B cell (primary cell): ENCODE measurements at regions not wholly inside any gene's neighbourhood (a gene's known extent, or its start where the extent isn't known, plus 50 kb on each side); places are given as distances from the start of the nearest gene placed in this dataset.
"Not testable (repeated sequence)": the region's sequence is repeated elsewhere in the genome, so short reads cannot be mapped to it uniquely, and the experiment has no call there.

Experiments
- ATAC-seq: fragments of 200-7000 bp; cut with Tn5 transposase; one replicate; pipeline ENCODE4 v1.10.0; 2021; ENCODE audit warnings: low read depth, mild to moderate bottlenecking, moderate number of reproducible peaks, moderate library complexity
- CTCF ChIA-PET: fragments of 350-600 bp; sonication (Branson Sonifier 250); formaldehyde crosslinking; loops from one replicate; lab custom pipeline; 2021; ENCODE audit warnings: antibody characterized with exemption, inconsistent platforms; lab: Charles Lee
- POLR2A ChIA-PET: fragments of 350-600 bp; sonication (Branson Sonifier 250); formaldehyde crosslinking; loops from one replicate; lab custom pipeline; 2021; ENCODE audit warnings: antibody characterized with exemption; lab: Charles Lee
- DNase-seq: peaks from one replicate; pipeline ENCODE4 v3.0.0; 2013
- H2AFZ ChIP-seq: 2 replicates; pipeline ENCODE4 v1.6.1; 2012; ENCODE audit warnings: mild to moderate bottlenecking, low read depth, low read length; ENCODE audit not compliant: insufficient read depth, poor library complexity, severe bottlenecking
- H3K27ac ChIP-seq, 2 donors: 1 replicate in 1 of 2; 2 replicates in 1 of 2; pipeline ENCODE4 v1.5.1; 2012 to 2013; ENCODE audit warnings: low read length in 2 of 2, mild to moderate bottlenecking in 2 of 2, moderate library complexity in 1 of 2
- H3K27me3 ChIP-seq, 4 experiments: fragments of 200-600 bp in 1 of 4; sonication (generic) in 1 of 4; replicated peaks in 1 of 4; 1 replicate in 2 of 4; 2 replicates in 2 of 4; pipeline versions ENCODE4 v1.6.1 to v1.7.0; 2013 to 2016; ENCODE audit warnings: low read length in 3 of 4, mild to moderate bottlenecking in 2 of 4, mixed read lengths in 1 of 4, moderate library complexity in 1 of 4; ENCODE audit not compliant: insufficient read depth in 4 of 4, control insufficient read depth in 3 of 4; ENCODE audit errors: control extremely low read depth in 1 of 4
- H3K36me3 ChIP-seq, 2 experiments: replicated peaks in 1 of 2; 1 replicate in 1 of 2; 2 replicates in 1 of 2; pipeline versions ENCODE4 v1.6.1 to v1.7.1; 2013; ENCODE audit warnings: low read length in 1 of 2; ENCODE audit not compliant: insufficient read depth in 2 of 2, control insufficient read depth in 1 of 2; ENCODE audit errors: control extremely low read depth in 1 of 2, extremely low read depth in 1 of 2
- H3K4me1 ChIP-seq, 2 donors: fragments of 200-600 bp in 1 of 2; sonication (generic) in 1 of 2; 1 replicate in 1 of 2; 2 replicates in 1 of 2; pipeline versions ENCODE4 v1.5.1 to v1.6.1; 2013 to 2017; ENCODE audit warnings: low read length in 2 of 2; ENCODE audit not compliant: control insufficient read depth in 2 of 2, insufficient read depth in 2 of 2
- H3K4me2 ChIP-seq: replicated peaks from 2 replicates; pipeline ENCODE3; 2012; ENCODE audit warnings: mild to moderate bottlenecking, low read depth, low read length; ENCODE audit not compliant: poor library complexity, severe bottlenecking
- H3K4me3 ChIP-seq, 5 experiments: fragments of 200-600 bp in 1 of 5; sonication (generic) in 1 of 5; 1 replicate in 3 of 5; 2 replicates in 2 of 5; pipeline versions ENCODE4 v1.5.1 to v1.7.0; 2011 to 2016; ENCODE audit warnings: low read length in 4 of 5, mild to moderate bottlenecking in 4 of 5, low read depth in 2 of 5, control low read depth in 1 of 5, moderate library complexity in 1 of 5; ENCODE audit not compliant: insufficient read depth in 1 of 5; ENCODE audit errors: control extremely low read depth in 1 of 5, extremely low read depth in 1 of 5
- H3K79me2 ChIP-seq: fragments of 200-600 bp; sonication (generic); one replicate; pipeline ENCODE4 v1.6.0; 2016; ENCODE audit warnings: low read length; ENCODE audit not compliant: control insufficient read depth, insufficient read depth
- H3K9ac ChIP-seq: fragments of 200-600 bp; sonication (generic); 2 replicates; pipeline ENCODE4 v1.6.1; 2017; ENCODE audit warnings: mild to moderate bottlenecking, low read length, moderate library complexity
- H3K9me3 ChIP-seq, 3 donors: one replicate each; pipeline versions ENCODE4 v1.6.1 to v1.7.1; 2013; ENCODE audit warnings: low read length in 2 of 3; ENCODE audit not compliant: control insufficient read depth in 2 of 3, insufficient read depth in 1 of 3; ENCODE audit errors: control extremely low read depth in 1 of 3
- H4K20me1 ChIP-seq: 2 replicates; pipeline ENCODE4 v1.6.0; 2012; ENCODE audit warnings: mild to moderate bottlenecking, low read length; ENCODE audit not compliant: insufficient read depth, control insufficient read depth, poor library complexity, severe bottlenecking
- H3K27ac Mint-ChIP-seq: one replicate; pipeline ENCODE4 v1.8.0; 2021; ENCODE audit warnings: mixed read lengths
- H3K27me3 Mint-ChIP-seq: one replicate; pipeline ENCODE4 v1.8.0; 2021; ENCODE audit warnings: mixed read lengths
- H3K4me1 Mint-ChIP-seq: one replicate; pipeline ENCODE4 v1.8.0; 2021; ENCODE audit warnings: mixed read lengths
- H3K4me3 Mint-ChIP-seq: one replicate; pipeline ENCODE4 v1.8.0; 2021; ENCODE audit warnings: mixed read lengths
- H3K9me3 Mint-ChIP-seq: one replicate; pipeline ENCODE4 v1.8.0; 2022; ENCODE audit warnings: mixed read lengths; ENCODE audit not compliant: insufficient read depth
- WGBS: methylation state at CpG from one replicate; pipeline ENCODE4 v1.1.5; 2013; ENCODE audit warnings: missing lambda C conversion rate; ENCODE audit not compliant: insufficient coverage; 5-methylcytosine and 5-hydroxymethylcytosine counted together
- intact Hi-C: fragments of 100-400 bp; cut with micrococcal nuclease; formaldehyde crosslinking; loops from one replicate; pipeline ENCODE4 v1.10.0; 2022

GRCh38 chr16:21487956-21488355 lies 111.4 kb upstream of the METTL9 start:
- H3K4me1 Mint-ChIP-seq, H3K36me3 ChIP-seq, H2AFZ ChIP-seq, H3K9ac ChIP-seq, H3K4me2 ChIP-seq, intact Hi-C loops, CTCF ChIA-PET, H4K20me1 ChIP-seq, H3K27me3 ChIP-seq, H3K9me3 Mint-ChIP-seq, POLR2A ChIA-PET, H3K79me2 ChIP-seq, H3K9me3 ChIP-seq, H3K4me1 ChIP-seq, ATAC-seq, H3K4me3 ChIP-seq, DNase-seq, H3K27me3 Mint-ChIP-seq, H3K4me3 Mint-ChIP-seq, H3K27ac ChIP-seq: not testable (repeated sequence)
- H3K27ac Mint-ChIP-seq = peak overlapping the region; percentile 15
- no CpG with 5 or more reads among the region's 4 CpGs for WGBS

GRCh38 chr16:21499046-21499445 lies 100.3 kb upstream of the METTL9 start:
- not testable (repeated sequence) for H3K27ac ChIP-seq, H3K4me2 ChIP-seq, H3K4me3 ChIP-seq

GRCh38 chr16:21501223-21501868 lies 98.0 kb upstream of the METTL9 start:
- Mint-ChIP-seq H3K27ac (peak overlapping the region; percentile 94), H3K4me3 (peak overlapping the region; percentile 90), H3K4me1 (peaks cover 15% of the 10 kb centered on the region)
- H3K27me3 ChIP-seq, H3K27me3 Mint-ChIP-seq, CTCF ChIA-PET, H3K9me3 ChIP-seq, H3K9me3 Mint-ChIP-seq, H3K36me3 ChIP-seq, intact Hi-C loops, DNase-seq: not testable (repeated sequence)
- Histone ChIP-seq H3K4me3 (peak overlapping the region in 4 of 5 experiments; percentile 84 to 88 (median 87)), H3K4me1 (peaks cover 14 to 26% of the 10 kb centered on the region in 2 donors), H3K9ac (peak overlapping the region; percentile 88), H3K27ac (peak overlapping the region; percentile 92 to 96), H3K4me2 (peak overlapping the region; percentile 59), H4K20me1 (peaks cover 15% of the 10 kb centered on the region), H3K79me2 (peaks cover 54% of the 10 kb centered on the region), H2AFZ (peak overlapping the region; percentile 76)
- peak; percentile 51 for ATAC-seq
- 0% methylated on average over 36 of the region's 51 CpGs for WGBS
- POLR2A ChIA-PET = interaction anchor here (1.4 kb wide), 1 partner anchor 16 kb away, joined by 10 read pairs; no protein-coding TSS in a partner anchor

More at GRCh38 chr16:21499046-21499445, 100.3 kb upstream of the METTL9 start:
- no CpG with 5 or more reads among the region's 9 CpGs for WGBS
- H3K9ac ChIP-seq, H3K9me3 ChIP-seq, ATAC-seq, CTCF ChIA-PET, H3K27ac Mint-ChIP-seq, H2AFZ ChIP-seq, POLR2A ChIA-PET, H3K36me3 ChIP-seq, H3K9me3 Mint-ChIP-seq, DNase-seq, H3K27me3 ChIP-seq, H3K27me3 Mint-ChIP-seq, H3K4me3 Mint-ChIP-seq, intact Hi-C loops: not testable (repeated sequence)
- peaks cover 11% of the 10 kb centered on the region for H4K20me1 ChIP-seq
- H3K4me1 ChIP-seq = peaks cover 4 to 18% of the 10 kb centered on the region in 2 donors
- H3K4me1 Mint-ChIP-seq = peaks cover 12% of the 10 kb centered on the region
- H3K79me2 ChIP-seq = peaks cover 32% of the 10 kb centered on the region
